HUDEP-2 (cell line): ENCODE measurements at regions not wholly inside any gene's neighbourhood (a gene's known extent, or its start where the extent isn't known, plus 50 kb on each side); places are given as distances from the start of the nearest gene placed in this dataset.

Experiments used
- DNase-seq, 76 experiments: peaks; one replicate each; lab custom pipeline; 2025; ENCODE audit not compliant: unreplicated experiment in 76 of 76; lab: John Stamatoyannopoulos, UW

GRCh38 chr3:168273036-168273435 lies 177.3 kb upstream of the GOLIM4 start:
- no peak for DNase-seq

DNA sequence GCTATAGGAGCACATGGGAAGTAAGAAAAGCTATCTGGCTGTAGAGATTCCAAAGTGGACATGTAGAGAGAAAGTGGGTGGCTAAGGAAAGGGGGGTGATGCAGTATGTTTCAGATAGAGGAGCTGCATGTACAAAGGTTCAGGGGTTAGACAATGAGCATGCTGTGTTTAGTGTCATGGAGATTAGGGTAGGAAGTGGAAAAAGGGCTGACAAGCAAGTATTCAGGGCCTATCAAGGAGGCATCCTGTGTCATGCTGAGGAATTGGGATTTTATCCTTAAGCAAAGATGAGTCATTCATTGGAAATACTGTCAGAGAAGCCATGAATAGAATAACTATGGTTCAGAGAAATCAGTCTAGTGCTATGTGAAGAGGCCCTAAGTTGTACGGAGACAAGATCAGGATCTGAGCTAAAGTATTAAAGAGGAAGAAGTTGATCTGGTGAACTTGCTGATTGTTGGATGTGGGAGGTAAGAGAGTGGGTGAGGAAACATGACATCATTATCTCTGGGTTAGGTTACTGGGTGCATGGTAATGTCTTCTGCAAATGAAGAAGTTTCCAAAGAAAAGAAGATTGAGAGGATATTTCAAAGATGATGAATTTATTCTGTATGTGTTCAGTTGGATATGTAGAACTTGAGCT lies 176.7 kb upstream of the GOLIM4 start:
- no peak for DNase-seq

GRCh38 chr3:168271932-168272331 lies 176.2 kb upstream of the GOLIM4 start:
- DNase-seq, result no peak

DNA sequence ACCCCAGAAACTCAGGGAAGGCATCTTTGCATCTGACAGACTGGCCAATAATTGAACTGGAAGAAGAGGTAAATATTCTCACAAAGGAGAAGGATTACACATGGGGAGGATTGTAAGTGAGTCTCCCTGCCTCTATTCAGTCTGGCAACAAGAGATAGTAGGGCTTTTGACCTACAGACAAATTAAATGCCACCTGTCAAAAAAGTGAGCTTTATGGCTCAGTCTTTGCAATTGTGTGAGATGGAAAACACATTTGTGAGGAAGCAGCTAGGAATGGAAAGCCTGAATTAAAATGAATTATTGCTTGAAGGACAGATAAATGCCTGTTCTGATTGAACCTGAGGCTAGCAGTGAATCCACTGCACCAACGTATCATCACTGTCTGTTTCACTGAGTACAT lies 173.3 kb upstream of the GOLIM4 start:
- no peak for DNase-seq

GRCh38 chr3:168267179-168267578 lies 171.5 kb upstream of the GOLIM4 start:
- DNase-seq, result no peak

DNA sequence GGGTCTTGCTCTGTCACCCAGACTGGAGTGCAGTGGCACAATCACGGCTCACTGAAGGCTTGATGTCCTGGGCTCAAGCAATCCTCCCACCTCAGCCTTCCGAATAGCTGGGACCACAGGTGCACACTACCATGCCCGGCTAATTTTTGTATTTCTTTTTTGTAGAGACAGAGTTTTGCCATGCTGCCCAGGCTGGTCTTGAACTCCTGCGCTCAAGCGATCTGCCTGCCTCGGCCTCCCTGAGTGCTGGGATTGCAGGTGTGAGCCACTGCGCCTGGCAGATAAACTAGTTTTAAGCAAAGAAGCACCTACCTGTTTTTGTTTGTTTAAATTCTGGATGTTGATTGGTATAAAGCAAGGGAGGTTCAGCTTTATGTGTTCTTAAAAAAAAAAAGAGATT lies 170.6 kb upstream of the GOLIM4 start:
- DNase-seq, result no peak

DNA sequence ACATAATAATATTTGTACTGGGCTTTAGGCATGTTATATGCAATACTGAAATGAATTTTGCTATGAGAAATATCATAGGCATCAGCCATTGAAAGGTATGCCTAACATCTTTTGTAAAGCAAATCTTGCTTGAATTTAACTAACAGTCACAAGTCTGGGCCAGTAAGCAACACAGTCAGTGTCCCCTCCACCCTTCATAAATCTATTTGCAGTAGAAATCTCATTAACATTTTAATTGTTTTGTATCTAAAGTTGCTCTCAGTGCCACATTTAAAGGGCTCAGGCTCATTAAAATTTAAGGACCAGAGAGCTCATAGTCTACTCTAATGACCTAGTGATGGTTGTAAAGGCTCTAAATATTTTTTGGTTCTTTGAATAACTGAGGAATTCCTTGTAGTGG lies 167.2 kb upstream of the GOLIM4 start:
- DNase-seq, result no peak

DNA sequence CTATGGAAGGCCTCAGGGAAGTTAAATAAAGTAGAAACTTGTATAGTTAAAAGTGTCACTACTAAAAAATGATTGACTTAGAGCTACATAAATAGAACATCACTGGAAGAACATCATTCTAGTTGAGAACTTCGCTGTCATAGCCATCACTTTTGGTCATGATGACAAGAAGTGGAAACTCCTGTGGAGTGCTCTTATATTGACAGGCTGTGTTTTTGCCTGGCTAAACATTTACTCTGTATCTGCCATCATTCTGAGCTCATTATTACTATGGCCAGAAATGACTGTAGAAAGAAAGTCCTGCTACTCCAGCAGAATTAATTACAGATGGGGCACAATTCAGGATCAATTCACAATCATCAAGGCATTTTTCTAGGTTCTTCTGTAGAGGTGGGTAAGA lies 165.1 kb upstream of the GOLIM4 start:
- DNase-seq, result no peak

- no peak for DNase-seq
These were observed 155.6 kb upstream of the GOLIM4 start for GRCh38 chr3:168251371-168251770.

- DNase-seq, result peak in 1 of 76 experiments; percentile 2
These were observed 154.7 kb upstream of the GOLIM4 start for GRCh38 chr3:168250415-168250861.

DNA sequence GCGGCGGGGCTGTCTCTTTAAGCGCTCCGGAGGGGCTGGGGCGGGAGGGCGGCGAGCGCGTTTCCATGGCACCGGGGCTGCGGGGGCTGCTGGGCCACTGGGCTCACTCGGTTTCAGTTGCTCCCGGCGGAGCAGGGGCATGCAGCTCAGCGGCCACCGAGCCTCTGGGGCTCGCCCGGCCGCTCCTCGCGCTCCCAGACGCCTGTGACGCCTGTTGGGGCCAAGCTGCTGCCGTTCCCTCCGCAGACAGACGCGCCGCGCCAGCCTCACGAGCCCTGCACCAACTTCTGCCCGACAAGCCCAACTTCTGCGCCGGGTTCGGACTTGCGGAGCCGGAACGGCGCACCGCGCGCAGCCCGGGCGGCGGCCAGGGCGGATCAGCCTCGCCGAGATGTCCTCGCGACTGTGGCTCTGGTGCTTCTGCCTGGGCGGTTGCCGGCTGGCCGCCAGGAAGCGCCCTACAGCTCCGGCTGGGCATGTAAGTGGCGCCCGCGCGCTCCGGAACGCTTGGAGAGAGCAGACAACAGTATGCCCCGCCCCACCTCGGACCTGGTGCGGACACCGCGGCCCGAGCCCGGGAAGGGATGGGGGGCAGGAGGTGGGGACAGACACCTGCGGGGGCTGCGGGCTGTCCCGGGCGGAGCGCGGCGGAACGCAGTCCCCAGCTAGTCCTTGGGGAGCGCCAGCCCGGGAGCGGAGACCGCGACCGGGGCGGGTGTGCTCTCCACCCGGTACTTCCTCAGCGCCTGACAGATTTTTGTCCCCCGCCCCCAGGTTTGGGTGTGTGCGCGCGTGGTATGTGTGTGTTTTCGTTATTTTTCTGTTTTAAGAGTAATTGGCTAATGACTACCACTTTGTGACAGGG lies 154.1 kb upstream of the GOLIM4 start:
- DNase-seq, result peak in 69 of 76 experiments; percentile 4 to 73 (median 47)

- no peak for DNase-seq
These were observed 153.5 kb upstream of the GOLIM4 start for GRCh38 chr3:168249205-168249549.

GRCh38 chr3:168248383-168249204 lies 152.9 kb upstream of the GOLIM4 start:
- DNase-seq, result peak in 2 of 76 experiments; percentile 1

DNA sequence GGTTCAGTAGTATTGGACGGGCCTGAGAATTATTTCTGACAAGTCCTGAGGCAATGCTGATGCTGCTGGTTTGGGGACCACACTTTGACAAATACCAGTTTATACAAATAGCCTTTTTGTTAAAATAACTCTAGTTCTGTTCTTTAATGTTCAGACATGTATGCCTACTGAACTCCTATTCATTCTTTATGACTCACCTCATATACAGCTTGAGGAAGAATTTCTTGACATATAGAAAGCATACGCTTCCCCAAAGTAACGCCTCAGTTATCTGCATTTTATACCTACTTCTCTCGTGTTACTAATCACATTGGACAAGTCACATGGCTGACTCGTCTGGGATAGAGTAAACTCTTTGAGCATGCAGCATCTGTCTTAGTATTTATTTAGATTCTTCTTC lies 145.4 kb upstream of the GOLIM4 start:
- no peak for DNase-seq

GRCh38 chr3:168239287-168239686 lies 143.6 kb upstream of the GOLIM4 start:
- no peak for DNase-seq

GRCh38 chr3:168233001-168233400 lies 137.3 kb upstream of the GOLIM4 start:
- no peak for DNase-seq

- no peak for DNase-seq
These were observed 127.4 kb upstream of the GOLIM4 start for GRCh38 chr3:168223085-168223484.

- DNase-seq, result no peak
These were observed 124.8 kb upstream of the GOLIM4 start for GRCh38 chr3:168220556-168220955.

DNA sequence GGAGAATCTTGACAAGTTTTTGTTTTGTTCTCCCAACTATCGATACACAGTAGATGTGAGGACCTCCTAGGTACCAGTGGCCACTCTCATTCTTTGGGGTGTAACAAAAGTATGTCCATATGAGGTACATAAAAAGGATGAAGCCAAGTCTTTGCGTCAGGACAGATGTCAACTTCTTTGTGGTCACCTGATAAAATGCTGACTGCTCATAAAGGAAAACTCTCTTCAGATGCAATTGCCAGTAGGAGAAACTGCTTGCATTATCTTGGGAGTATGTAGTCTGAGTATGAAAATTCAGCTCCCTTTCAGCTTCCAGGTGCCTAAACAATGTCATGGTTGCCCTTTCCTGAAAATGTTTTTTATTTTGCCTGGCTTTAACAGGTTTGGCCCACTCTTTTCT lies 123.8 kb upstream of the GOLIM4 start:
- DNase-seq, result no peak

DNA sequence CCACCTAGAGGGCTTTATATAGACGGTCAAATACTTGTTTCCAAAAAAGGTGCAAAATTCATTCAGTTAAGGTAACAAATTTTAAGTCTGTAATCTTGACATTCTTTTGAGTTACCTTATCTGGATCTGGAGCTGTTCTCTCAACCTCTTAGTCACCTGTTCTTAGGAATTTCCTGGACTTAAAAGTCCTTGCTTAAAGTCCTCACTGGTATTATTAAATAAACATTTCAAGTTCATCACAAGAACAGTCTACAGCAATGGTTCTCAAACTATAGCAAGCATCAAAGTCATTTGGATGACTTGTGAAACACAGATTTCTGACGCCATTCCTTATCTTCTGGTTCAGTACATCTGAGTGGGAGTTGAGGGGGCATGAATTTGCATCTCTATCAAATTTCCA lies 122.9 kb upstream of the GOLIM4 start:
- DNase-seq, result no peak

- DNase-seq, result no peak
These were observed 121.1 kb upstream of the GOLIM4 start for GRCh38 chr3:168216851-168217250.
